ENCODE measurements at regions not wholly inside any gene's neighbourhood (a gene's known extent, or its start where the extent isn't known, plus 50 kb on each side); places are given as distances from the start of the nearest gene placed in this dataset.

DNA sequence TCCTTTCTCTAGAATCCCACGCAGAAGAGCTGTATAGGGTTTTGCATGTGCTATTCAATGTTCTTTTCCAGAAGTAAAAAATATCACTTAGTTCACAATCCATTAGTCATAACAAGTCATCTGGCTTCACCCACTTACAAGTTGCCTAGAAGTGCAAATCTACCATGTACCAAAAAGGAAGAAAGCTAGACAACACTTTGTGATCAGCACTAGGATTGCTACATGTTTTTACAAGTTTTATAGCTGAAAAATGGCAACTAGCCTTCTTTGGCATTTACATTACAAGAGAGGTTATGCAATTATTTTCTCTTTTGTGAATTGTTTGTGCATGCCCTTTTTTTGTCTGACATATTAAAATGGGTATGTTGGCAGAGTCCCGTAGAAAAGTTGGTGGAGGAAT lies 85.6 kb upstream of the PTPRK start:
- no peak overlapping the region for H2AFZ ChIP-seq
- no peaks in the 10 kb centered on the region for H3K4me1 ChIP-seq (ENCODE audit: insufficient read depth)
- ATAC-seq (no peak), DNase-seq (ENCODE audit: low spot score) (no peak)
- no peak overlapping the region for H3K27ac Mint-ChIP-seq
- no peaks in the 10 kb centered on the region for H3K36me3 ChIP-seq (ENCODE audit: insufficient read depth)
- no peaks in the 10 kb centered on the region for H4K20me1 ChIP-seq (replicated peaks; ENCODE audit: insufficient read depth)
- H3K79me2 ChIP-seq (replicated peaks; ENCODE audit: insufficient read depth), result no peaks in the 10 kb centered on the region
- no peaks in the 10 kb centered on the region for H3K9me3 Mint-ChIP-seq
- H3K4me3 Mint-ChIP-seq, result no peak overlapping the region
- H3F3A ChIP-seq (replicated peaks; ENCODE audit: low read depth), result no peaks in the 10 kb centered on the region
- H3K9me2 ChIP-seq (ENCODE audit: insufficient read depth), result no peaks in the 10 kb centered on the region; the same call in 1 of the 2 replicates
- peaks cover 4% of the 10 kb centered on the region; the same call in 2 of the 3 replicates for H3K4me1 Mint-ChIP-seq
- TF ChIP-seq NANOG (IDR thresholded peaks at IDR 0.05; ENCODE audit: borderline replicate concordance) (no peak), CREB1 (CRISPR knock-in tag; IDR thresholded peaks at IDR 0.05; ENCODE audit: low read depth) (no peak), EZH2phosphoT487 (IDR thresholded peaks at IDR 0.05; ENCODE audit: unreplicated experiment) (no peak), STAT1 (IDR thresholded peaks at IDR 0.05; ENCODE audit: unreplicated experiment) (no peak), ZNF331 (CRISPR knock-in tag; IDR thresholded peaks at IDR 0.05; ENCODE audit: low read depth) (no peak)
- no peaks in the 10 kb centered on the region for H3K27me3 Mint-ChIP-seq (ENCODE audit: insufficient read depth, low read depth, poor library complexity)
- H3K27me3 ChIP-seq (ENCODE audit: insufficient read depth), result peaks cover 6% of the 10 kb centered on the region; the same call in 1 of the 2 replicates
- no peak overlapping the region for H3K4me2 ChIP-seq
- no peaks in the 10 kb centered on the region for H3K36me3 Mint-ChIP-seq (ENCODE audit: low read depth)
- H3K27ac ChIP-seq (ENCODE audit: low read depth), result no peak overlapping the region
- H3K4me3 ChIP-seq, result no peak overlapping the region

DNA sequence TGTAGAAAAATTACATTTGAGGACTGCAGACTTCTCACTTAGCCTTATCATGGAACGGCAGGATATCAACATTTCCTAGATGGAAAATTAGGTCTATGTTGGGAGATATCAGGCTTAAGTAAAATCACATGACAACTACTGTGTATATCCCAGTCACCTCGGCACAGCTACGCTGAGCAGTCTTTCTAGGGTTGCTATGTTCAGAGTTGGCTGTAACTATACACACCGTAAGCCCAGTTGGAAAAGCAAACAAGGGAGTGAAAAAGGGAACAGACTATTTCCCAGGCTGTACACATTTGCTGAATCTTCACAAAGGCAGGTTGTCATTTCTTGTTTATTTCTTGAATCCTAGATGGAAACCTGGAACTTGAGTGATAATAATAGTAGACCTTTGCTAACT lies 80.7 kb upstream of the PTPRK start:
- no peaks in the 10 kb centered on the region for H4K20me1 ChIP-seq (replicated peaks; ENCODE audit: insufficient read depth)
- Mint-ChIP-seq H3K27me3 (ENCODE audit: insufficient read depth, low read depth, poor library complexity) (no peaks in the 10 kb centered on the region), H3K36me3 (ENCODE audit: low read depth) (no peaks in the 10 kb centered on the region), H3K9me3 (no peaks in the 10 kb centered on the region), H3K27ac (no peak overlapping the region), H3K4me3 (no peak overlapping the region), H3K4me1 (peaks cover 4% of the 10 kb centered on the region; the same call in 2 of the 3 replicates)
- no peak overlapping the region for H3K4me2 ChIP-seq
- H3K9me2 ChIP-seq (ENCODE audit: insufficient read depth), result no peaks in the 10 kb centered on the region; the same call in 1 of the 2 replicates
- H3K27me3 ChIP-seq (ENCODE audit: insufficient read depth), result peaks cover 6% of the 10 kb centered on the region; the same call in 1 of the 2 replicates
- H3K79me2 ChIP-seq (replicated peaks; ENCODE audit: insufficient read depth), result no peaks in the 10 kb centered on the region
- H3K27ac ChIP-seq (ENCODE audit: low read depth), result no peak overlapping the region
- DNase-seq (ENCODE audit: low spot score) (no peak), ATAC-seq (no peak)
- H3K4me3 ChIP-seq, result no peak overlapping the region
- no peaks in the 10 kb centered on the region for H3F3A ChIP-seq (replicated peaks; ENCODE audit: low read depth)
- TF ChIP-seq EZH2 (IDR thresholded peaks at IDR 0.05; ENCODE audit: low read depth, unreplicated experiment) (no peak), STAT1 (IDR thresholded peaks at IDR 0.05; ENCODE audit: unreplicated experiment) (no peak)
- no peaks in the 10 kb centered on the region for H3K36me3 ChIP-seq (ENCODE audit: insufficient read depth)
- H2AFZ ChIP-seq, result no peak overlapping the region
- H3K4me1 ChIP-seq (ENCODE audit: insufficient read depth), result no peaks in the 10 kb centered on the region; the same call in 1 of the 2 replicates

GRCh38 chr6:128600397-128600951 lies 80.1 kb upstream of the PTPRK start:
- Histone ChIP-seq H3K27me3 (ENCODE audit: insufficient read depth) (peaks cover 6% of the 10 kb centered on the region; the same call in 1 of the 2 replicates), H3K36me3 (ENCODE audit: insufficient read depth) (no peaks in the 10 kb centered on the region), H2AFZ (no peak overlapping the region), H3K4me3 (no peak overlapping the region), H3K4me2 (no peak overlapping the region), H3K79me2 (replicated peaks; ENCODE audit: insufficient read depth) (no peaks in the 10 kb centered on the region), H3K27ac (ENCODE audit: low read depth) (no peak overlapping the region), H3F3A (replicated peaks; ENCODE audit: low read depth) (no peaks in the 10 kb centered on the region), H4K20me1 (replicated peaks; ENCODE audit: insufficient read depth) (no peaks in the 10 kb centered on the region), H3K9me2 (ENCODE audit: insufficient read depth) (no peaks in the 10 kb centered on the region; the same call in 1 of the 2 replicates), H3K4me1 (ENCODE audit: insufficient read depth) (no peaks in the 10 kb centered on the region; the same call in 1 of the 2 replicates)
- Mint-ChIP-seq H3K9me3 (no peaks in the 10 kb centered on the region), H3K4me1 (peaks cover 7% of the 10 kb centered on the region; the same call in 2 of the 3 replicates), H3K27ac (no peak overlapping the region), H3K27me3 (ENCODE audit: insufficient read depth, low read depth, poor library complexity) (no peaks in the 10 kb centered on the region), H3K36me3 (ENCODE audit: low read depth) (no peaks in the 10 kb centered on the region), H3K4me3 (no peak overlapping the region)
- DNase-seq (ENCODE audit: low spot score) (peak; percentile 16), ATAC-seq (no peak)
- TF ChIP-seq, protein P1, sequence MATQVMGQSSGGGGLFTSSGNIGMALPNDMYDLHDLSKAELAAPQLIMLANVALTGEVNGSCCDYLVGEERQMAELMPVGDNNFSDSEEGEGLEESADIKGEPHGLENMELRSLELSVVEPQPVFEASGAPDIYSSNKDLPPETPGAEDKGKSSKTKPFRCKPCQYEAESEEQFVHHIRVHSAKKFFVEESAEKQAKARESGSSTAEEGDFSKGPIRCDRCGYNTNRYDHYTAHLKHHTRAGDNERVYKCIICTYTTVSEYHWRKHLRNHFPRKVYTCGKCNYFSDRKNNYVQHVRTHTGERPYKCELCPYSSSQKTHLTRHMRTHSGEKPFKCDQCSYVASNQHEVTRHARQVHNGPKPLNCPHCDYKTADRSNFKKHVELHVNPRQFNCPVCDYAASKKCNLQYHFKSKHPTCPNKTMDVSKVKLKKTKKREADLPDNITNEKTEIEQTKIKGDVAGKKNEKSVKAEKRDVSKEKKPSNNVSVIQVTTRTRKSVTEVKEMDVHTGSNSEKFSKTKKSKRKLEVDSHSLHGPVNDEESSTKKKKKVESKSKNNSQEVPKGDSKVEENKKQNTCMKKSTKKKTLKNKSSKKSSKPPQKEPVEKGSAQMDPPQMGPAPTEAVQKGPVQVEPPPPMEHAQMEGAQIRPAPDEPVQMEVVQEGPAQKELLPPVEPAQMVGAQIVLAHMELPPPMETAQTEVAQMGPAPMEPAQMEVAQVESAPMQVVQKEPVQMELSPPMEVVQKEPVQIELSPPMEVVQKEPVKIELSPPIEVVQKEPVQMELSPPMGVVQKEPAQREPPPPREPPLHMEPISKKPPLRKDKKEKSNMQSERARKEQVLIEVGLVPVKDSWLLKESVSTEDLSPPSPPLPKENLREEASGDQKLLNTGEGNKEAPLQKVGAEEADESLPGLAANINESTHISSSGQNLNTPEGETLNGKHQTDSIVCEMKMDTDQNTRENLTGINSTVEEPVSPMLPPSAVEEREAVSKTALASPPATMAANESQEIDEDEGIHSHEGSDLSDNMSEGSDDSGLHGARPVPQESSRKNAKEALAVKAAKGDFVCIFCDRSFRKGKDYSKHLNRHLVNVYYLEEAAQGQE (IDR thresholded peaks at IDR 0.05; ENCODE audit: unreplicated experiment), result no peak

Measured in GM23338 (cell line).